ENCODE measurements at regions not wholly inside any gene's neighbourhood (a gene's known extent, or its start where the extent isn't known, plus 50 kb on each side); places are given as distances from the start of the nearest gene placed in this dataset.
"Not testable (repeated sequence)": the region's sequence is repeated elsewhere in the genome, so short reads cannot be mapped to it uniquely, and the experiment has no call there.

GRCh38 chr3:118637846-118638245 is 396.8 kb downstream of the IGSF11 start:
- Histone ChIP-seq H3K4me1 (no peaks in the 10 kb centered on the region), H3K4me3 (no peak overlapping the region), H3K27me3 (replicated peaks in 1 of 7) (peaks cover 0 to 14% (median 0%) of the 10 kb centered on the region in 7 donors), H3K27ac (no peak overlapping the region), H3K9me3 (no peaks in the 10 kb centered on the region), H3K36me3 (no peaks in the 10 kb centered on the region)
- no peak for DNase-seq
- WGBS, 5 donors, result 70 to 77% (median 72%) methylated on average over 9 of the region's 9 CpGs
- TF ChIP-seq POLR2A (IDR thresholded peaks at IDR 0.05) (no peak), CTCF (IDR thresholded peaks at IDR 0.05 in 8 of 11, conservative IDR thresholded peaks at IDR 0.05 in 3 of 11) (no peak), POLR2AphosphoS5 (IDR thresholded peaks at IDR 0.05) (no peak)
- intact Hi-C loops (cut with DNase I; ENCODE audit: low total_unique reads), result no loop called here

- DNase-seq, result no peak
- intact Hi-C loops (cut with DNase I; ENCODE audit: low total_unique reads), result no loop called here
- Histone ChIP-seq H3K4me1 (no peaks in the 10 kb centered on the region), H3K36me3 (no peaks in the 10 kb centered on the region), H3K27ac (no peak overlapping the region), H3K4me3 (no peak overlapping the region), H3K27me3 (replicated peaks in 1 of 7) (peaks cover 0 to 14% (median 0%) of the 10 kb centered on the region in 7 donors), H3K9me3 (no peaks in the 10 kb centered on the region)
- WGBS, 5 donors, result 23 to 26% (median 25%) methylated on average over 4 of the region's 4 CpGs
- TF ChIP-seq POLR2AphosphoS5 (IDR thresholded peaks at IDR 0.05) (no peak), CTCF (IDR thresholded peaks at IDR 0.05 in 8 of 11, conservative IDR thresholded peaks at IDR 0.05 in 3 of 11) (no peak), POLR2A (IDR thresholded peaks at IDR 0.05) (no peak)
Observed at GRCh38 chr3:118641608-118642007, 393.0 kb downstream of the IGSF11 start.

GRCh38 chr3:118671192-118671591 is 363.5 kb downstream of the IGSF11 start:
- Histone ChIP-seq H3K27ac (no peak overlapping the region), H3K9me3 (no peaks in the 10 kb centered on the region), H3K27me3 (replicated peaks in 1 of 7) (no peaks in the 10 kb centered on the region), H3K4me3 (no peak overlapping the region), H3K4me1 (no peaks in the 10 kb centered on the region), H3K36me3 (no peaks in the 10 kb centered on the region)
- TF ChIP-seq POLR2AphosphoS5 (IDR thresholded peaks at IDR 0.05) (no peak), CTCF (IDR thresholded peaks at IDR 0.05 in 8 of 11, conservative IDR thresholded peaks at IDR 0.05 in 3 of 11) (no peak), POLR2A (IDR thresholded peaks at IDR 0.05) (no peak)
- intact Hi-C loops (cut with DNase I; ENCODE audit: low total_unique reads), result no loop called here
- DNase-seq, result no peak
- 53 to 63% (median 59%) methylated on average over 2 of the region's 2 CpGs for WGBS, 5 donors

GRCh38 chr3:118675305-118675704 is 359.3 kb downstream of the IGSF11 start:
- intact Hi-C loops (cut with DNase I; ENCODE audit: low total_unique reads), result no loop called here
- Histone ChIP-seq H3K27ac (no peak overlapping the region), H3K4me3 (no peak overlapping the region), H3K9me3 (no peaks in the 10 kb centered on the region), H3K36me3 (no peaks in the 10 kb centered on the region), H3K4me1 (no peaks in the 10 kb centered on the region), H3K27me3 (replicated peaks in 1 of 7) (no peaks in the 10 kb centered on the region)
- 58 to 68% (median 67%) methylated on average over 2 of the region's 2 CpGs for WGBS, 5 donors
- TF ChIP-seq POLR2A (IDR thresholded peaks at IDR 0.05) (no peak), POLR2AphosphoS5 (IDR thresholded peaks at IDR 0.05) (no peak), CTCF (IDR thresholded peaks at IDR 0.05 in 8 of 11, conservative IDR thresholded peaks at IDR 0.05 in 3 of 11) (no peak)
- no peak for DNase-seq

- H3K36me3 ChIP-seq; H3K9me3 ChIP-seq; H3K4me1 ChIP-seq; DNase-seq; intact Hi-C loops (cut with DNase I; ENCODE audit: low total_unique reads); H3K27me3 ChIP-seq (replicated peaks in 1 of 7); H3K4me3 ChIP-seq; H3K27ac ChIP-seq: not testable (repeated sequence)
Observed at GRCh38 chr3:118678663-118679062, 356.0 kb downstream of the IGSF11 start.

All from spleen (tissue), 11 donors.